SHP77 treated with DMSO at 0.1 percent for 48 hours (cell line): ENCODE measurements at regions not wholly inside any gene's neighbourhood (a gene's known extent, or its start where the extent isn't known, plus 50 kb on each side); places are given as distances from the start of the nearest gene placed in this dataset.

ENCODE experiments used
- DNase-seq: peaks from one replicate; lab custom pipeline; 2025; lab: John Stamatoyannopoulos, UW

GRCh38 chr3:69441040-69441439 is 55.2 kb upstream of the FRMD4B start:
- DNase-seq: no peak

DNA sequence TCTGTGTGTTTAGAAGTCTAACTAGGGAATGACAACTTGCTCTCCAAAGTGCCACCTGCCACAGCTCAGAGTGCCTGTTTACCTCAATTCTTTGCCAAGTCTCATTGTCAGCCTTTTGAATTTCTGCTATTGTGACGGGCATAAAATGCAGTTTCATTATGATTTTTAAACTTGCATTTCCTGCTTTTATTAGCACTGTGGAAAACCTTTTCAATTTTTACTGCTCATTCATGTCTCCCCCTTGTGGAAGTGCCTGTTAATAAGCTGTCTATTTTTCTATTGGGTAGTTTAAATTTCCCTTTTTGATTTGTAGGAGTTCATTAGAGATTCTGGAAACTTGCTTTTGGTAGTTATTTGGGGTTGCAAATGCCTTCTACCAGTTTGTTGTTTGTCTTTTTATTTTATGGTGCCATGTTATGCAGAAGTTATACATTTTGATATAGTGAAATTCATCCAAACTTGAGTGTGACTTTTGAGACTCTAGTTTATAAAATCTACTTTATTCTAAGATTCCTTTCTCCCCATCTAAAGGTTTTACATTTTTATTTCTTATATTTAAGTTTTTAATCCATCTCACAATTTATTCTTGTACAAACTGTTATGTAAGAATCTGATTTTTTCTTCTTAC is 53.9 kb upstream of the FRMD4B start:
- no peak for DNase-seq

DNA sequence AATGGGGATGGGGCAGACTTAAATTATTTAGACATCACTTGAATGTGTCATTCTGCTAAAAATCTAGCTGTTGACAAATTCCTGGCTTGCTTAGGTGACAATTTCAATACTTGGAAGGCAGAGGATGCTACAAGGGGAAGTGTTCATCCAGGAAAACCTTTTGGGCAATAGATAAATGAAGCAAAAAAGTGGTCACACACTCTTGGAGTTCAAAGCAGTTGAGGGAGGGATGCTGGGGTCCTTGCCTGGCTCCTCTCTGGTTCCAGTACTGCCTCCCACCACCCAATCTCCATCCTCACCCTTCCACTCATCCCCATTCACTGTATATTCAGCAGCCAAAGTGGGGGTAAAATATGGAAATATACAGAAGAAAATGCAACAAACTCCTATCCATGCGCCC is 52.6 kb upstream of the FRMD4B start:
- no peak for DNase-seq

- DNase-seq: no peak
These were observed 49.7 kb upstream of the FRMD4B start for GRCh38 chr3:69435274-69436265.
